Epidermal melanocyte (primary cell): ENCODE measurements at regions not wholly inside any gene's neighbourhood (a gene's known extent, or its start where the extent isn't known, plus 50 kb on each side); places are given as distances from the start of the nearest gene placed in this dataset.
"Not testable (repeated sequence)": the region's sequence is repeated elsewhere in the genome, so short reads cannot be mapped to it uniquely, and the experiment has no call there.

Experiments
- DNase-seq: peaks from one replicate; pipeline ENCODE4 v3.0.0; 2011; ENCODE audit warnings: low spot score; ENCODE audit not compliant: insufficient read length

- no peak for DNase-seq
Observed at GRCh38 chr18:43714343-43715010, 437.2 kb upstream of the SYT4 start.

GRCh38 chr18:43719267-43719795 lies 442.0 kb upstream of the SYT4 start:
- no peak for DNase-seq

DNA sequence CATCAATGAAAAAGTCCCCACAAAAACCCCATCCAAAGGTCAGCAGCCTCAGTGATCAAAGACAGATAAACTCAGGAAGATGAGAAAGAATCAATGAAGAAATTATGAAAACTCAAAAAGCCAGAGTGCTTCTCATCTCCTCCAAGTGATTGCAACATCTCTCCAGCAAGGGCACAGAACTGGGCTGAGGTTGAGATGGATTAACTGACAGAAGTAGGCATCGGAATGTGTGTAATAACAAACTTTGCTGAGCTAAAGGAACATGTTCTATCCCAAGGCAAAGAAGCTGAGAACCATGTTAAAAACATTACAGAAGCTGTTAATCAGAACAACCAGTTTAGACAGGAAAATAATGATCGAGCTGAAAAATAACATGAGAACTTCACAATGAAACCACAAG lies 442.8 kb upstream of the SYT4 start:
- no peak for DNase-seq

DNA sequence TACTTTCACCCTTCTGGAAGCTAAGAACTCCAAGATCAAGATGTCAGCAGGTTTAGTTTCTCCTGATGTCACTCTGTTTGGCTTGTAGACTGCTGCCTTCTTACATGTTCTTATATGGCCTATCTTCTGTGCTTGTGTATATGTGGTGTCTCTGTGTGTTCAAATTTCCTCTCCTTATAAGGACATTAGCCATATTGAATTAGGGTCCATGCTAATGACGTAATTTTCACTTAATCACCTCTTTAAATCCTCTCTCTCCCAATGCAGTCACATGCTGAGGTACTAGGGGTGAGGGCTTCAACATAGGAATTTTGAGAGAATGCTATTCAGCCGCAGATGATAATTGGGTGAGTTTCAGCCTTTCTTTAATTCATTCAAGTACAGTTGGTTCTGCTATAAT lies 458.3 kb upstream of the SYT4 start:
- no peak for DNase-seq

DNA sequence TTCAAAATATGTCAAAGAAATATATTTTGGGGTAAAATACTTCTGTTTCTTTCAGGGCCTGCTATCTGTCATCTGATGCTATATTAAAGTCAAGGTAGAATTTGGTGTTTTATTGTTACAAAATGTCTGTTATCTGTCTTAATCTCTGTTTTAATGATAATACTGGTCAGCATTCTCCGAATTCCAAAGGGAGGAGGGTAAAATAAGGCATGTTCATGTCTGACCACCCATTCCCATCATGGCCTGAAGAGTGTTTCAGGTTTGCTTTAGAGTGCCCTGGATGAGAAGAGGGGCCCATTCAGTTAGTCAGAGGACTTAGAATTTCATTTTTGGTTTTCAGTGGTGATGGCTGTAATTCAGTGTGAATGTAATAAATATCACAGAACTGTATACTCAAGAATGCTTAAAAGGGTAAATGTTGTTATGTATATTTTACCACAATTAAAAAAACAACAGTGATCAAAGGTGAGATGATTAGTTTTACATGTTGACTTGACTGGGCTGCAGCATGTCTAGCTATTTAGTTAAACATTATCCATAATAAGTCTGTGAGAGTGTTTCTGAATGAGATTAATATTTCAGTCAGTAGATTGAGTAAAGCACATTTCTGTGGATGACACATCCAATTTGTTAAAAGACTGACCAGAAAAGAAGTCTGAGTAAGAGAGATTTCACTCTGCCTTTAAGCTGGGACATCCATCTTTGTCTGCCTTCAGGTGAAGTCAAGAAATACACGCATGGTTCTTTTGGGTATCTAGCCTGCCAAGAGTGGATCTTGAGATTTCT lies 467.9 kb upstream of the SYT4 start:
- DNase-seq, result no peak

GRCh38 chr18:43751203-43751602 lies 473.9 kb upstream of the SYT4 start:
- DNase-seq, result no peak

- no peak for DNase-seq
Observed at GRCh38 chr18:43751835-43752234, 474.5 kb upstream of the SYT4 start.

- DNase-seq, result no peak
Observed at GRCh38 chr18:43757273-43757672, 480.0 kb upstream of the SYT4 start.

GRCh38 chr18:43758734-43759133 lies 481.4 kb upstream of the SYT4 start:
- DNase-seq, result no peak

- DNase-seq, result no peak
Observed at GRCh38 chr18:43760010-43760409, 482.7 kb upstream of the SYT4 start.

GRCh38 chr18:43772907-43773306 lies 495.6 kb upstream of the SYT4 start:
- no peak for DNase-seq

GRCh38 chr18:43774497-43774896 lies 497.2 kb upstream of the SYT4 start:
- DNase-seq, result no peak

- DNase-seq, result no peak
Observed at GRCh38 chr18:43775591-43775990, 498.3 kb upstream of the SYT4 start.

- no peak for DNase-seq
Observed at GRCh38 chr18:43776997-43777396, 499.7 kb upstream of the SYT4 start.

DNA sequence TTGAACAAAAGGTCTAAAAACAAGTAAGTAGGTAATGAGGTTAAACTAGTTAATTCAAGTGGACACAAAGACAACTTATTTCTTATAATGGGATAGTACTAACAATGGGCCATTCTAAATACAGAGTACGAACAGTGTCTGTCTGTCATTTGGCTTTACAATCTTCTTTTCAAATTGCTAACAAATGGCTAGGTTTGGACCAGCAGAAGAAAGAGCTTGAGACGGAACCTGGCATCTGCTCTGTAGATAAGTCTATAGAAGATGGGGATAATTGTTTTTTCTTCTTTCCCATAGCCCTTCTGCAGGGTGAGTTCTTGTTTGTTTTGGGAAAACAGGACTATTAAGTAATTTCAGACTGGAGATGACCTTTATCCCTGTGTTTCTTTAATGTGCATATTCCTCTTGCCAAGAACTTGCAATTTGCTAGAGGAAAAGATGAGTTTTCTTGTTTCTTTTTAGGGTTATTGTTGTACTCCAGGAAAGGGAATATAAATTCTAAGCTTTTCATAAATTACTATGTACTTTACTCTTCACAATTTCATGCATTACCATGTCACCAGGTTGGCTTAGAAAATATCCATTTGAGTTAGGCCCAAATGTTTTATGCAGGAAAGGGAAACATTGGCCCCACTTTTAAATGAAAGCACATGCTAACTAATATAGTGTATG lies 500.5 kb upstream of the SYT4 start:
- no peak for DNase-seq

GRCh38 chr18:43780782-43781340 lies 503.6 kb upstream of the SYT4 start:
- DNase-seq, result no peak

DNA sequence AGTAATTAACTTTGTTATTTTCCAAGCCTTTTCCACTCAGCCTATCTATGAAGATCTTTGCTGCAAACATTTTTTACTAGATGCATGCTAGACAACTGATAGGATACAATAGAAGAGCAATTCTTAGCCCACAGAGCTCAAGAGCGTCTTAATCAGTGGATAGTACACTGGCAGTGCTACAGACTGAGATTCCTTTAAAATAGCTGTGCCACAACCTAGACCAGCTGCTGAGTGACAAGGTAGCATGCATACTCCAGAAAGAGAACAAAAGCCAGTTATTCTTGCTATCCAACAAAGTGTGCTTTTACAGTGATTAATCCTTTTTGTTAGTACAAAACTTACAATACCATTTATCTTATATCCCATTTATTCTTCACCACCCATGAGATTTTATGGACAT lies 507.9 kb upstream of the SYT4 start:
- no peak for DNase-seq

DNA sequence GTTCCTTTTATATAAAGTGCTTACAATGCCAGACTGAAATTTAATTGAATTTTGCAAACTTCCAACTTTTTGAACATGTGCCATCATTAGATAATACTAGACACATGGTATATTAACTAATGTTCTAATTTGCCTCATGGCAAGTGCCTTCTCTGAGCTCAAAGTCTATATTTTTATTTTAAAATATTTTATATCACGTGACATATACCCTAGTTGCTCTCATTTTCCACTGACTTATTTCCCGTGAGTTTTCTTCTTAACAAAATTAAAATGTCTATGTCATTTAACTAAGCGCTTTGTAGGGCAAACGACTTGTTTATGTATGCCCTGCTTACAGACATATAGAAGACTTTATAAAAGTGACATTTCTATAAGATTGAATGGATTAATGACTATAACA lies 509.6 kb upstream of the SYT4 start:
- no peak for DNase-seq

GRCh38 chr18:43787721-43788120 lies 510.4 kb upstream of the SYT4 start:
- not testable (repeated sequence) for DNase-seq

DNA sequence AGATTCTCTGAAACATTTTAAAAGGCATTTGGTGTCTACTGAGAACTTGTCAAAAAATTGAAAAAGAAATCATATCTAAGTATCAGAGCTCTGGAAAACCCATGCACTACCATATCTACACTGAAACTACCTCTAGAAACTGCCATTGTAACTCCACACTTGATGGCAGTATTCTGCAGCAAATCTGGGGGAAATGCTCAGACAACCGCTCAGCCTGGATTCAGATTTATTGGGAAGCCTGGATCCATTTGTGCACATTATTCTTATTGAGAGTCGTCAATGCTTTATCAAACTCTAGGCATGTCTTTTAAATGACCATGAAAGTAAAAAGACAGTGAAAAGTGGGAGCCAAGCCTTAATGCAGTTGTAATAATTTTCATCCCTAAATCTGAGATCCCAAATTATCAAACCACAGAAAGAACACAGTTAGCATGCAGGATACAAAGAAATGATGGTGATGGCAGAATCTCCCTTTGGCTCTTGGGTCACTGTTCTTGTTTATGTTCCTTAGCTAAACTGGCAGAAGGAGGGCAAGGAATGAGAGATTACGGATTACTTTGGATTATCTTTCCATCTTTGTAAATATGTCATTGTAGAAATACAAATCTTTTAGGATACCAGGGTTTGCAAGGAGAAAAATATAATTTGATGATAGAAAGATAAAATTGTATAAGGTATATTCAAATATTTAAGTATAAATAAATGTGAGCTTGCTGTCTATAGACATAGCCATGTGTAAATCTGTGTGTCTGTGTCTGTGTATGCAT lies 512.1 kb upstream of the SYT4 start:
- peak; percentile 16 for DNase-seq

GRCh38 chr18:43793910-43794309 lies 516.6 kb upstream of the SYT4 start:
- DNase-seq, result no peak
